ENCODE measurements at regions not wholly inside any gene's neighbourhood (a gene's known extent, or its start where the extent isn't known, plus 50 kb on each side); places are given as distances from the start of the nearest gene placed in this dataset.

DNA sequence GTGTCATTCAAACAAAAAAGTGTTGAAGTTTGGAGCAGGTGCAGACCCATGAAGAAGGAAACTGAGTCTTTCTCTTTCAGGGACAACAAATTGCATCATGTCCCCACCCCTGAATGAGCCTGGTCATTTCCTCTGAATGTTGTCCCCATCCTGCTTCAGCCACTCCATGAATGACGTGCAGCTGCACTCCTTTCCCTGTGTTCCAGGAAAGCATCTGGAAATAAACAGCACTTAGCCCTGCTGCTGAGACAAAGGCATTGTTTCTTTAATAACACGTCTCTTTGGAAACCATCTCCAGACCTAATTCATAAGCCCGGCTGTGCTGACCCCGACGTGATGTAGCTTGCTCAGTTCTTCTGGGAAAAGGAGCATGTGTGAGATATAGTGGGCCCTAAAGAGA lies 682.3 kb downstream of the BRINP1 start:
- TF ChIP-seq SUZ12 (IDR thresholded peaks at IDR 0.05; ENCODE audit: extremely low read depth, insufficient read depth, insufficient read length) (no peak), YY1 (IDR thresholded peaks at IDR 0.05; ENCODE audit: insufficient read depth, insufficient read length) (no peak)
